Motor neuron (in vitro differentiated cells): ENCODE measurements at regions not wholly inside any gene's neighbourhood (a gene's known extent, or its start where the extent isn't known, plus 50 kb on each side); places are given as distances from the start of the nearest gene placed in this dataset.

Source experiments
- ATAC-seq, 8 experiments: fragments of 200-7000 bp; cut with Tn5 transposase; replicated peaks in 6 of 8; 2 replicates each; pipeline ENCODE4 v1.8.0; 2021; ENCODE audit warnings: mild to moderate bottlenecking in 8 of 8, moderate library complexity in 8 of 8
- H3K27ac ChIP-seq, 2 donors: fragments of 250-450 bp; sonication (Bioruptor Pico); 2 replicates each; pipeline ENCODE4 v1.9.0; 2021; ENCODE audit warnings: antibody characterized with exemption in 2 of 2, mild to moderate bottlenecking in 2 of 2, moderate library complexity in 1 of 2
- H3K4me1 ChIP-seq, 2 donors: fragments of 250-450 bp; sonication (Bioruptor Pico); replicated peaks in 1 of 2; 2 replicates each; pipeline ENCODE4 v1.6.1; 2021; ENCODE audit warnings: antibody characterized with exemption in 2 of 2, mild to moderate bottlenecking in 2 of 2, moderate library complexity in 1 of 2
- H3K4me3 ChIP-seq, 5 donors: fragments of 250-450 bp; sonication (Bioruptor Pico); 2 replicates each; pipeline ENCODE4 v1.9.0; 2021; ENCODE audit warnings: antibody characterized with exemption in 5 of 5, mild to moderate bottlenecking in 5 of 5, moderate library complexity in 4 of 5
- WGBS, 10 experiments: fragments of 450-650 bp; shearing (Covaris generic); methylation state at CpG; one replicate each; pipeline ENCODE4 v1.0.0; 2022; 5-methylcytosine and 5-hydroxymethylcytosine counted together
- in situ Hi-C, 9 experiments: fragments of 400-800 bp; cut with MboI; loops; one replicate each; pipeline ENCODE4 v1.15.0; 2021; ENCODE audit warnings: low sequenced_read_pairs in 9 of 9, low pct_unique_long_range_greater_than_20kb in 2 of 9; ENCODE audit not compliant: unreplicated experiment in 9 of 9

GRCh38 chr3:72318504-72319193 is 529.6 kb downstream of the SHQ1 start:
- no peak overlapping the region for H3K27ac ChIP-seq
- H3K4me3 ChIP-seq = no peak overlapping the region
- ATAC-seq = peak in 6 of 8 experiments; percentile 17 to 99 (median 89)
- peaks cover 0 to 5% of the 10 kb centered on the region in 2 donors for H3K4me1 ChIP-seq
- 4 to 100% (median 60%) methylated on average over 1 to 10 of the region's 12 CpGs; no CpG with 5 or more reads in 2 of the 10 experiments for WGBS, 10 experiments
- in situ Hi-C loops = no loop called here

DNA sequence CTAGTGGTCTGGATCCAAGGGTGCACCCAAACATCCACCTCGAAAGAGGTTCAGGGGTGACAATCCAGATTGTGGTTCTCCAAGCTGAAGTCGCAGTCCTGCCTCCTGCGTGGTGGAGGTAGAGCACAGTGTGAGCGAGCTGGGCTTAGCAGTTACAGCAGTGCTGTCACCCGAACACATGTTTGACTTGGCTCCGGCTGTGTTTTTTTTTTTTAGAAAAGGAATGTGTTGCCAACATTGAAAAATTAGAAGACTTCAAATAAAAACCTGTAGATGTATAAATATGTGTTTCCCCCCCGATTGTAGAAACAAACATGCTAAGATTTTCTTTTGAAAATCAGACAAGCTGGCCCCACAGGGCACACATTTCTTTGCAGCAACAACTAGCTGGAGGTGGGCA is 530.8 kb downstream of the SHQ1 start:
- peak in 1 of 8 experiments; percentile 60 for ATAC-seq
- H3K4me1 ChIP-seq = peaks cover 0 to 3% of the 10 kb centered on the region in 2 donors
- in situ Hi-C loops = no loop called here
- H3K27ac ChIP-seq = no peak overlapping the region
- no peak overlapping the region for H3K4me3 ChIP-seq
- WGBS, 10 experiments = 37 to 100% (median 81%) methylated on average over 1 to 7 of the region's 7 CpGs; no CpG with 5 or more reads in 2 of the 10 experiments

GRCh38 chr3:72316501-72317279 is 531.6 kb downstream of the SHQ1 start:
- in situ Hi-C loops = no loop called here
- Histone ChIP-seq H3K27ac (no peak overlapping the region), H3K4me1 (peaks cover 0 to 3% of the 10 kb centered on the region in 2 donors), H3K4me3 (no peak overlapping the region)
- no peak for ATAC-seq
- 67 to 100% (median 80%) methylated on average over 1 to 8 of the region's 13 CpGs; no CpG with 5 or more reads in 1 of the 10 experiments for WGBS, 10 experiments

DNA sequence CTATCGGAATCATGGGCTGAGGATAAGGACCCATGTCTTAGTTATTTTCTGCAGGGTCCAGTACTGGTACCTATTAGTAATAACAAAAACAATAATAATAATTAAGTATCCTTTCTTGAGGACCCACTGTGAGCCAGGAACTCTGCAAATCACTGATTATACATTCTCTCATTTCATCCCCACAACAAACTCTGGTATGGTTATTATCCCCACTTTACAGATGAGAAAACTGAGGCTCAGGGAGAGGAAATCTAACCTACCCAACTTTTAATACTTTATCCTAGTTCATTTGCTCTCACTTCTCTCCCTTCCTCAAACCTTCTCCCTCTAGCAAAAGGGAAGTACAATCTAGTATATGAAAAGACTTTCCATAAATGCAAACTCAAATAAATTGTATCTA is 528.4 kb upstream of the PROK2 start:
- no peak for ATAC-seq
- in situ Hi-C loops = no loop called here
- Histone ChIP-seq H3K27ac (no peak overlapping the region), H3K4me1 (peaks cover 11 to 22% of the 10 kb centered on the region in 2 donors), H3K4me3 (no peak overlapping the region)
- 86 to 100% (median 100%) methylated on average over 1 of the region's 1 CpG; no CpG with 5 or more reads in 4 of the 10 experiments for WGBS, 10 experiments

DNA sequence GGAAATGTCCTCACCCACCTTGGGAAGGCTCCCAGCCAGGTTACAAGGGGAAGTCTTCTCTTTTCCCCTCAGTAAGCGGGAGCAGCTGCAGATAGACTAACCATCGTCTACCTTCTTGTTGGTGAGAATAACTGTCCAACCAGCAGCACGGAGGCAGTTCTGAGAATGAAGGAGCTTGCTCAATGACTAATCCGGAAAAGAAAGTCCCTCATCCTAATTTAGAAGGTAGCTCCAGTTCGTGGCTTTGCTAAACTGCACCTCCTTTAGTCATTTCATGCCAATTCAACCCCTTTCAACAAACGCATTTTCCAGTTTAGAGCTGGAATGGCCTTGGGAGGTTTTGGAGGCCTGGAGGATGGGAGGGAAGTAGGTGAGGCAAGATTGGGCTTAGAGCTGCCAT is 527.4 kb upstream of the PROK2 start:
- 64 to 100% (median 89%) methylated on average over 1 to 6 of the region's 6 CpGs; no CpG with 5 or more reads in 3 of the 10 experiments for WGBS, 10 experiments

GRCh38 chr3:72311425-72311824 is 526.5 kb upstream of the PROK2 start:
- H3K4me1 ChIP-seq = peaks cover 19 to 25% of the 10 kb centered on the region in 2 donors
- ATAC-seq = no peak
- 72 to 94% (median 80%) methylated on average over 1 to 5 of the region's 7 CpGs; no CpG with 5 or more reads in 3 of the 10 experiments for WGBS, 10 experiments
- H3K27ac ChIP-seq = no peak overlapping the region
- no peak overlapping the region for H3K4me3 ChIP-seq
- in situ Hi-C loops = no loop called here

More for the DNA sequence above, 527.4 kb upstream of the PROK2 start:
- Histone ChIP-seq H3K4me3 (no peak overlapping the region), H3K4me1 (peaks cover 11 to 22% of the 10 kb centered on the region in 2 donors), H3K27ac (no peak overlapping the region)
- in situ Hi-C loops = no loop called here
- no peak for ATAC-seq

DNA sequence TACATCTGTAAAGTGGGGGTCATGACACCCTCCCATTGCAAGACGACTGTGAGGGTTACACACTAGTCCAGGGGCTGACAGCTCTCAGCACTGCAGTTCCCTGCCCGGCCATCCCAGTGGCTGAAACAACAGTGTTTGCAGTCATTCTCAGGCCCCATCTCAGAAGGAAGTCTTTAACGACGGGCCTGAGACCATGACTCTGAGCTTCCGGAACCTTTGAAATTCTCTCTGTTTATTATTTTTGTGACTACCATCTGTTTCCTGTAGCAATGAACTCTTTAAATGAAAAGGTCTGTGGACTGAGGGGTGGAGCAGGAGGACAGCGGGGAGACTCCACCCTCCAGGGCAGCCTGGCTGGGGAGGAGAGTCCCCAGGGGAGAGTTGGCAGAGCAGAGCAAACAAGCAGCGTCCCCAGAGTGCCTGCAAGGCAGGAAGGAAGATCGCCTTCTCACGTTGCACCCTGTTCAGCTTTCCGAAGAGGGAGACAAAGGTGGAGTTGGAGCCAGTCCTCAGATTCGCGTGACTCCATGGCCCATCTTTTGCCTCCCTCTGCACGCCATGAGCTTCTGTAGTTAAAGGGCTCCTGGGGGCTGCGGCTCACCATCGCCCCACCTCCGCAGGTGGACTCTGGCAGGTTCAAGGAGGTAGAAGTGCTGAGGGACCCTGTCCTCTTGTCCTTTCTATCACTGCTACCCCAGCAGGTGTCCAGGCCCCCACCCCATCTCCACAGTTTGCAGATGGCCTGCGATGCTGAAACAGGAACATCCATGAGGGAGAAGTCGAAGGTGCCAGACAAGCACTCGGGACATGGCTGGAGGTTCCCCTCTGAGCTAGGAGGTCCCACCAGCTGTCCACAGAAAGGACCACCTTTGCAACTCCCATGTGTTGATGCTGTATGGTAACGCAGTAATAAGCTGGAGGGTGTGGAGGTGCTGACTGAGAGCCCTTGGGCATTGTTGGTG is 525.8 kb upstream of the PROK2 start:
- peaks cover 19 to 25% of the 10 kb centered on the region in 2 donors for H3K4me1 ChIP-seq
- H3K4me3 ChIP-seq = no peak overlapping the region
- H3K27ac ChIP-seq = no peak overlapping the region
- in situ Hi-C loops = no loop called here
- 0 to 75% (median 26%) methylated on average over 1 to 10 of the region's 20 CpGs; no CpG with 5 or more reads in 3 of the 10 experiments for WGBS, 10 experiments
- ATAC-seq = peak; percentile 55 to 96 (median 76)

DNA sequence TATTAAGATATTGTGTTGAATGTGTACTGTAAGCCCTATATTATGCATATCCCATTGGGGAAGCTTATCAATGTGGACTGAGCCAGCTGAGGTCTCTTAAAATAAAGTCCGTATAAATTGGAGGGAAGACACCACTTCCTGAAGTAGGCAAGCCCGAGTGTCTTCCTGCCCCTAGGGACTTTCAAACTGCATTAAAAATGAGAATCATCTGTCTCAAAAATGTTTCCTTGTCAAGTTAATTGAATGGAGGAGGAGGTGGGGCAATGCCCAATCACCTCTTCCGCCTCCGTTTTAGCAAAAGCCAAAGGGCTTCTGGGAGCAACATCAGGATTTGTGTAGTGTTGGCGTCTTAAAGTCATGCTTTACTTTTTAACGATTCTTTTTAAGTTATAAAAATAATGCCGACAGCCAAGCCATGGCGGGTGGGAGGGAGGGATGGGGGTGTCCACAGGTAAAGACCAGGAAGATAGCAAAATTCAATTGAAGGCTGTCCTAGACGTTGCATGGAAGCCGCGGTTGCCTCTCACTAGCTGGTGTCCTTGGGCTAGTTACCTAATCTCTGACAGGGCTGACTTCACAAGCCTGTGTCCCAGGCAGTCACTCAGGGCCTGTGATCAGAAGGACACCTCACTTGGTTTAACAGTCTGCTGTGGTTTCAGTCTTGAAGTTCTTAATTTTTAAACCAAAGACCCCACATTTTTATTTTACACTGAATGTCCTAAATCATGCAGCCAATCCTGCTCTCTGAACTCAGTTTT is 524.9 kb upstream of the PROK2 start:
- no peak for ATAC-seq
- Histone ChIP-seq H3K4me3 (no peak overlapping the region), H3K27ac (no peak overlapping the region), H3K4me1 (peaks cover 19 to 25% of the 10 kb centered on the region in 2 donors)
- in situ Hi-C loops = no loop called here
- WGBS, 10 experiments = 30 to 93% (median 76%) methylated on average over 2 to 11 of the region's 11 CpGs; no CpG with 5 or more reads in 2 of the 10 experiments

- ATAC-seq = no peak
- H3K27ac ChIP-seq = no peak overlapping the region
- WGBS, 10 experiments = 90 to 100% (median 100%) methylated on average over 1 to 2 of the region's 2 CpGs; no CpG with 5 or more reads in 3 of the 10 experiments
- no peak overlapping the region for H3K4me3 ChIP-seq
- in situ Hi-C loops = no loop called here
- peaks cover 25 to 26% of the 10 kb centered on the region in 2 donors for H3K4me1 ChIP-seq
These were observed 523.7 kb upstream of the PROK2 start for GRCh38 chr3:72308641-72309040.

DNA sequence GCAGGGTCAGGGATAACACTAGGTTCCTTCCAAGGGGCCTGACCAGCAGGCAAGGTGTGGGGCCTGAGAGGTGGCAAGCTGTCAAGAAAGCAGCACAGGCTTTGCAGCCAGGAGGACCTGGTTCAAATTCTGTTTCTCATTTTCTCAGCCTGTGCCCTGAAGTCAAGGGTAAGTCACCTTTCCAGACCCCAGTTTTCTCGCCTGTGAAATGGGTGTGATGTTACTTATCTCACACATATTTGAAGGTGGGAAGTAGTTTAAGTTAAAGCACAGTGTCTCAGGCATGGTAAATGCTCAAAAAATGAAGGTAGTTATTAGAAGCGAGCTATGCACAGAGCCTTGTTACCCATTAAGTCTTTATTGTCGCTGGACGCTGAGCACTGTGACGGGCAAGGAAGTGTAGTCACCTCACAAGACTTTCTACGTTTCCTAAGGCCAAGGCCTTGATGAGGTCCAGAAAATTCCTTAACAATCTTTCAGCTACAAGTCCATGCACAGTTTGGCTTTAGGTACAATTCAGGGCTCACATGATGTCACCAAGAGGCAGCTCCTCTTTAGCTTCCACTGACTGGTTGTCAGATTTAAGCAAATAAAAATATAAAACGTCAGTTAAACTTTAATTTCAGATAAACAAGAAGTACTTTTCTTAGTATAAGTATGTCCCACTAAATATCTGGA is 522.6 kb upstream of the PROK2 start:
- in situ Hi-C loops = no loop called here
- ATAC-seq = peak in 1 of 8 experiments; percentile 9

GRCh38 chr3:72306800-72307341 is 521.9 kb upstream of the PROK2 start:
- peak; percentile 30 to 97 (median 81) for ATAC-seq
- 38 to 80% (median 60%) methylated on average over 1 to 4 of the region's 9 CpGs for WGBS, 10 experiments
- peaks cover 24 to 27% of the 10 kb centered on the region in 2 donors for H3K4me1 ChIP-seq
- in situ Hi-C loops = no loop called here
- H3K4me3 ChIP-seq = no peak overlapping the region
- H3K27ac ChIP-seq = no peak overlapping the region

More for the DNA sequence above, 522.6 kb upstream of the PROK2 start:
- WGBS, 10 experiments = 31 to 100% (median 73%) methylated on average over 1 to 6 of the region's 7 CpGs; no CpG with 5 or more reads in 1 of the 10 experiments
- Histone ChIP-seq H3K4me1 (peaks cover 25 to 27% of the 10 kb centered on the region in 2 donors), H3K4me3 (no peak overlapping the region), H3K27ac (no peak overlapping the region)
